ENCODE measurements at regions not wholly inside any gene's neighbourhood (a gene's known extent, or its start where the extent isn't known, plus 50 kb on each side); places are given as distances from the start of the nearest gene placed in this dataset.
A peak's percentile ranks its signal among the peaks of the same experiment; 100 is the strongest.

- POLR2A ChIA-PET: no interaction called here
- TF ChIP-seq, protein P1, sequence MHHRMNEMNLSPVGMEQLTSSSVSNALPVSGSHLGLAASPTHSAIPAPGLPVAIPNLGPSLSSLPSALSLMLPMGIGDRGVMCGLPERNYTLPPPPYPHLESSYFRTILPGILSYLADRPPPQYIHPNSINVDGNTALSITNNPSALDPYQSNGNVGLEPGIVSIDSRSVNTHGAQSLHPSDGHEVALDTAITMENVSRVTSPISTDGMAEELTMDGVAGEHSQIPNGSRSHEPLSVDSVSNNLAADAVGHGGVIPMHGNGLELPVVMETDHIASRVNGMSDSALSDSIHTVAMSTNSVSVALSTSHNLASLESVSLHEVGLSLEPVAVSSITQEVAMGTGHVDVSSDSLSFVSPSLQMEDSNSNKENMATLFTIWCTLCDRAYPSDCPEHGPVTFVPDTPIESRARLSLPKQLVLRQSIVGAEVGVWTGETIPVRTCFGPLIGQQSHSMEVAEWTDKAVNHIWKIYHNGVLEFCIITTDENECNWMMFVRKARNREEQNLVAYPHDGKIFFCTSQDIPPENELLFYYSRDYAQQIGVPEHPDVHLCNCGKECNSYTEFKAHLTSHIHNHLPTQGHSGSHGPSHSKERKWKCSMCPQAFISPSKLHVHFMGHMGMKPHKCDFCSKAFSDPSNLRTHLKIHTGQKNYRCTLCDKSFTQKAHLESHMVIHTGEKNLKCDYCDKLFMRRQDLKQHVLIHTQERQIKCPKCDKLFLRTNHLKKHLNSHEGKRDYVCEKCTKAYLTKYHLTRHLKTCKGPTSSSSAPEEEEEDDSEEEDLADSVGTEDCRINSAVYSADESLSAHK (tag by site-specific recombination; IDR thresholded peaks at IDR 0.05): no peak
- no peak for TF ChIP-seq ZNF266 (tag by site-specific recombination; IDR thresholded peaks at IDR 0.05; ENCODE audit: low read depth)
- TF ChIP-seq ZBTB17 (tag by site-specific recombination; IDR thresholded peaks at IDR 0.05): peak; percentile 49; the same call in 1 of the 2 replicates
- no peak for TF ChIP-seq ZNF114 (tag by site-specific recombination; IDR thresholded peaks at IDR 0.05)
- TF ChIP-seq ZNF677 (tag by site-specific recombination; IDR thresholded peaks at IDR 0.05): no peak
- no peak for TF ChIP-seq INSM2 (tag by site-specific recombination; IDR thresholded peaks at IDR 0.05)
- Histone ChIP-seq H3K9me3 (ENCODE audit: control insufficient read depth, insufficient read depth, low read depth, low read length) (no peaks in the 10 kb centered on the region), H3K4me1 (ENCODE audit: control insufficient read depth, insufficient read depth, low read length) (no peaks in the 10 kb centered on the region), H3K4me3 (ENCODE audit: low read depth, low read length) (no peak overlapping the region), H3K27ac (ENCODE audit: extremely low read depth, low read depth, low read length) (no peak overlapping the region), H3K36me3 (ENCODE audit: control insufficient read depth in 2 of 2, insufficient read depth in 1 of 2, low read length in 2 of 2) (no peaks in the 10 kb centered on the region)
- CTCF ChIA-PET: interaction anchor here (0.6 to 0.7 kb wide), 2 partner anchors 24 to 561 kb away, joined by 3 read pairs; no protein-coding TSS in a partner anchor
Observed at GRCh38 chr22:47474895-47475294, 712.4 kb downstream of the TBC1D22A start.

GRCh38 chr22:47474464-47474863 lies 712.0 kb downstream of the TBC1D22A start:
- H3K9me3 ChIP-seq (ENCODE audit: control insufficient read depth, insufficient read depth, low read depth, low read length): no peaks in the 10 kb centered on the region
- H3K4me1 ChIP-seq (ENCODE audit: control insufficient read depth, insufficient read depth, low read length): no peaks in the 10 kb centered on the region
- no peak for TF ChIP-seq ZNF660 (tag by site-specific recombination; IDR thresholded peaks at IDR 0.05)
- ChIA-PET POLR2A (no interaction called here), CTCF (interaction anchor here (0.6 kb wide), 1 partner anchor 562 kb away, joined by 3 read pairs; no protein-coding TSS in a partner anchor)
- no peaks in the 10 kb centered on the region for H3K36me3 ChIP-seq (ENCODE audit: control insufficient read depth in 2 of 2, insufficient read depth in 1 of 2, low read length in 2 of 2)
- H3K4me3 ChIP-seq (ENCODE audit: low read depth, low read length): no peak overlapping the region
- H3K27ac ChIP-seq (ENCODE audit: extremely low read depth, low read depth, low read length): no peak overlapping the region

GRCh38 chr22:47472636-47473035 lies 710.2 kb downstream of the TBC1D22A start:
- H3K9me3 ChIP-seq (ENCODE audit: control insufficient read depth, insufficient read depth, low read depth, low read length): no peaks in the 10 kb centered on the region
- CTCF ChIA-PET: no interaction called here
- TF ChIP-seq GLI4 (tag by site-specific recombination; IDR thresholded peaks at IDR 0.05) (no peak), ZBTB20 (tag by site-specific recombination; IDR thresholded peaks at IDR 0.05) (no peak), ZNF223 (tag by site-specific recombination; IDR thresholded peaks at IDR 0.05) (no peak), ZNF146 (tag by site-specific recombination; IDR thresholded peaks at IDR 0.05) (no peak), AEBP2 (tag by site-specific recombination; IDR thresholded peaks at IDR 0.05; ENCODE audit: borderline replicate concordance) (no peak), OSR2 (tag by site-specific recombination; IDR thresholded peaks at IDR 0.05) (no peak), ZNF830 (tag by site-specific recombination; IDR thresholded peaks at IDR 0.05; ENCODE audit: low read depth) (no peak), ZNF530 (tag by site-specific recombination; IDR thresholded peaks at IDR 0.05; ENCODE audit: low read depth) (no peak), ZNF48 (tag by site-specific recombination; IDR thresholded peaks at IDR 0.05) (no peak), ZNF510 (tag by site-specific recombination; IDR thresholded peaks at IDR 0.05; ENCODE audit: insufficient replicate concordance) (no peak), MEIS1 (CRISPR knock-in tag; IDR thresholded peaks at IDR 0.05; ENCODE audit: borderline replicate concordance) (no peak), ZNF785 (tag by site-specific recombination; IDR thresholded peaks at IDR 0.05) (no peak), ZNF16 (tag by site-specific recombination; IDR thresholded peaks at IDR 0.05; ENCODE audit: low read depth) (no peak)
- TF ChIP-seq, protein P2, sequence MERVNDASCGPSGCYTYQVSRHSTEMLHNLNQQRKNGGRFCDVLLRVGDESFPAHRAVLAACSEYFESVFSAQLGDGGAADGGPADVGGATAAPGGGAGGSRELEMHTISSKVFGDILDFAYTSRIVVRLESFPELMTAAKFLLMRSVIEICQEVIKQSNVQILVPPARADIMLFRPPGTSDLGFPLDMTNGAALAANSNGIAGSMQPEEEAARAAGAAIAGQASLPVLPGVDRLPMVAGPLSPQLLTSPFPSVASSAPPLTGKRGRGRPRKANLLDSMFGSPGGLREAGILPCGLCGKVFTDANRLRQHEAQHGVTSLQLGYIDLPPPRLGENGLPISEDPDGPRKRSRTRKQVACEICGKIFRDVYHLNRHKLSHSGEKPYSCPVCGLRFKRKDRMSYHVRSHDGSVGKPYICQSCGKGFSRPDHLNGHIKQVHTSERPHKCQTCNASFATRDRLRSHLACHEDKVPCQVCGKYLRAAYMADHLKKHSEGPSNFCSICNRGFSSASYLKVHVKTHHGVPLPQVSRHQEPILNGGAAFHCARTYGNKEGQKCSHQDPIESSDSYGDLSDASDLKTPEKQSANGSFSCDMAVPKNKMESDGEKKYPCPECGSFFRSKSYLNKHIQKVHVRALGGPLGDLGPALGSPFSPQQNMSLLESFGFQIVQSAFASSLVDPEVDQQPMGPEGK (tag by site-specific recombination; IDR thresholded peaks at IDR 0.05): no peak
- TF ChIP-seq, protein P3, sequence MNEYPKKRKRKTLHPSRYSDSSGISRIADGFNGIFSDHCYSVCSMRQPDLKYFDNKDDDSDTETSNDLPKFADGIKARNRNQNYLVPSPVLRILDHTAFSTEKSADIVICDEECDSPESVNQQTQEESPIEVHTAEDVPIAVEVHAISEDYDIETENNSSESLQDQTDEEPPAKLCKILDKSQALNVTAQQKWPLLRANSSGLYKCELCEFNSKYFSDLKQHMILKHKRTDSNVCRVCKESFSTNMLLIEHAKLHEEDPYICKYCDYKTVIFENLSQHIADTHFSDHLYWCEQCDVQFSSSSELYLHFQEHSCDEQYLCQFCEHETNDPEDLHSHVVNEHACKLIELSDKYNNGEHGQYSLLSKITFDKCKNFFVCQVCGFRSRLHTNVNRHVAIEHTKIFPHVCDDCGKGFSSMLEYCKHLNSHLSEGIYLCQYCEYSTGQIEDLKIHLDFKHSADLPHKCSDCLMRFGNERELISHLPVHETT (tag by site-specific recombination; IDR thresholded peaks at IDR 0.05): no peak

More at GRCh38 chr22:47472636-47473035, 710.2 kb downstream of the TBC1D22A start:
- POLR2A ChIA-PET: no interaction called here
- Histone ChIP-seq H3K36me3 (ENCODE audit: control insufficient read depth in 2 of 2, insufficient read depth in 1 of 2, low read length in 2 of 2) (no peaks in the 10 kb centered on the region), H3K4me1 (ENCODE audit: control insufficient read depth, insufficient read depth, low read length) (no peaks in the 10 kb centered on the region), H3K4me3 (ENCODE audit: low read depth, low read length) (no peak overlapping the region), H3K27ac (ENCODE audit: extremely low read depth, low read depth, low read length) (no peak overlapping the region)
